SH-SY5Y (cell line): ENCODE measurements at regions not wholly inside any gene's neighbourhood (a gene's known extent, or its start where the extent isn't known, plus 50 kb on each side); places are given as distances from the start of the nearest gene placed in this dataset.

Source experiments
- GATA2 ChIP-seq: IDR thresholded peaks from 2 replicates; pipeline ENCODE4 v1.6.1; 2011; ENCODE audit warnings: mild to moderate bottlenecking, low read depth, low read length
- GATA3 ChIP-seq: IDR thresholded peaks from 2 replicates; pipeline ENCODE4 v1.6.1; 2011; ENCODE audit warnings: low read depth, mild to moderate bottlenecking, low read length, moderate library complexity

- TF ChIP-seq GATA3 (no peak), GATA2 (no peak)
Measured at GRCh38 chr16:5235119-5235518, 137.5 kb upstream of the EEF2KMT start.
